Activated T-cell treated with anti-CD3 and anti-CD28 coated beads, Interleukin-2, amount 50 U/mL, for 1 hour (primary cell): ENCODE measurements at regions not wholly inside any gene's neighbourhood (a gene's known extent, or its start where the extent isn't known, plus 50 kb on each side); places are given as distances from the start of the nearest gene placed in this dataset.

Experiments
- DNase-seq: peaks from one replicate; pipeline ENCODE4 v3.0.0-alpha.2; 2020

- DNase-seq = no peak
Observed at GRCh38 chr14:55944757-55945156, 173.5 kb upstream of the PELI2 start.

- DNase-seq = no peak
Observed at GRCh38 chr14:55946231-55946630, 172.0 kb upstream of the PELI2 start.

GRCh38 chr14:55948399-55948798 lies 169.8 kb upstream of the PELI2 start:
- no peak for DNase-seq

GRCh38 chr14:55949708-55950107 lies 168.5 kb upstream of the PELI2 start:
- DNase-seq = no peak

GRCh38 chr14:55950135-55950534 lies 168.1 kb upstream of the PELI2 start:
- DNase-seq = no peak

GRCh38 chr14:55951341-55952206 lies 166.6 kb upstream of the PELI2 start:
- DNase-seq = no peak

GRCh38 chr14:55954108-55954507 lies 164.1 kb upstream of the PELI2 start:
- no peak for DNase-seq

- DNase-seq = no peak
Observed at GRCh38 chr14:55955175-55955574, 163.0 kb upstream of the PELI2 start.

- no peak for DNase-seq
Observed at GRCh38 chr14:55957950-55958349, 160.3 kb upstream of the PELI2 start.

GRCh38 chr14:55963295-55963694 lies 154.9 kb upstream of the PELI2 start:
- no peak for DNase-seq

GRCh38 chr14:55964091-55964490 lies 154.1 kb upstream of the PELI2 start:
- DNase-seq = no peak

GRCh38 chr14:55964821-55965220 lies 153.4 kb upstream of the PELI2 start:
- DNase-seq = no peak

- no peak for DNase-seq
Observed at GRCh38 chr14:55965851-55966250, 152.4 kb upstream of the PELI2 start.

GRCh38 chr14:55968741-55969140 lies 149.5 kb upstream of the PELI2 start:
- DNase-seq = no peak

GRCh38 chr14:55973285-55973800 lies 144.9 kb upstream of the PELI2 start:
- DNase-seq = no peak

- DNase-seq = no peak
Observed at GRCh38 chr14:55973911-55974630, 144.1 kb upstream of the PELI2 start.

- no peak for DNase-seq
Observed at GRCh38 chr14:55975281-55975910, 142.8 kb upstream of the PELI2 start.

- no peak for DNase-seq
Observed at GRCh38 chr14:55976219-55976618, 142.0 kb upstream of the PELI2 start.

- no peak for DNase-seq
Observed at GRCh38 chr14:55976655-55977054, 141.6 kb upstream of the PELI2 start.

- no peak for DNase-seq
Observed at GRCh38 chr14:55977392-55978150, 140.6 kb upstream of the PELI2 start.

GRCh38 chr14:55979096-55979495 lies 139.1 kb upstream of the PELI2 start:
- no peak for DNase-seq

GRCh38 chr14:55979781-55980180 lies 138.4 kb upstream of the PELI2 start:
- DNase-seq = no peak

- no peak for DNase-seq
Observed at GRCh38 chr14:55980970-55981369, 137.2 kb upstream of the PELI2 start.
